ENCODE measurements at regions not wholly inside any gene's neighbourhood (a gene's known extent, or its start where the extent isn't known, plus 50 kb on each side); places are given as distances from the start of the nearest gene placed in this dataset.

DNA sequence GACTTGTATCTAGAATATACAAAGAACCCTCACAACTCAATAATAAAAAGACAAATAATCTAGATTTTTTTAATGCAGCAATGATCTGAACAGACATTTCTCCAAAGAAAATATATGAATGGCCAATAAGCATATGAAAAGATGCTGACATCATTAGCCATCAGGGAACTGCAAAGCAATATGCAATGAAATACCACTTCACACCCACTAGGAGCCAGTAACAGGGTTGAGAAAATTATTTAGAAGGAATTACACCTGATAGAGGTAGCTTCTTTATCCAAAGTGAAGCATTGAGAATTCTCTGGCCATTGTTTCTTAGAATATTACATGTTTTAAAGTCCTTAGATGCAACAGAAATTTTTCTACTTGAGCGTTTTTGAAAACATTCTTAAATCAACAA, 316.9 kb downstream of the KCNN2 start:
- ChIA-PET POLR2A (ENCODE audit: low non-redundant PET) (no interaction called here), CTCF (no interaction called here)
- no peak for DNase-seq (ENCODE audit: low spot score)
- TF ChIP-seq, protein P1, sequence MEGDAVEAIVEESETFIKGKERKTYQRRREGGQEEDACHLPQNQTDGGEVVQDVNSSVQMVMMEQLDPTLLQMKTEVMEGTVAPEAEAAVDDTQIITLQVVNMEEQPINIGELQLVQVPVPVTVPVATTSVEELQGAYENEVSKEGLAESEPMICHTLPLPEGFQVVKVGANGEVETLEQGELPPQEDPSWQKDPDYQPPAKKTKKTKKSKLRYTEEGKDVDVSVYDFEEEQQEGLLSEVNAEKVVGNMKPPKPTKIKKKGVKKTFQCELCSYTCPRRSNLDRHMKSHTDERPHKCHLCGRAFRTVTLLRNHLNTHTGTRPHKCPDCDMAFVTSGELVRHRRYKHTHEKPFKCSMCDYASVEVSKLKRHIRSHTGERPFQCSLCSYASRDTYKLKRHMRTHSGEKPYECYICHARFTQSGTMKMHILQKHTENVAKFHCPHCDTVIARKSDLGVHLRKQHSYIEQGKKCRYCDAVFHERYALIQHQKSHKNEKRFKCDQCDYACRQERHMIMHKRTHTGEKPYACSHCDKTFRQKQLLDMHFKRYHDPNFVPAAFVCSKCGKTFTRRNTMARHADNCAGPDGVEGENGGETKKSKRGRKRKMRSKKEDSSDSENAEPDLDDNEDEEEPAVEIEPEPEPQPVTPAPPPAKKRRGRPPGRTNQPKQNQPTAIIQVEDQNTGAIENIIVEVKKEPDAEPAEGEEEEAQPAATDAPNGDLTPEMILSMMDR (conservative IDR thresholded peaks at IDR 0.05; ENCODE audit: low read depth), result no peak
- no peak overlapping the region for H3K27ac ChIP-seq

DNA sequence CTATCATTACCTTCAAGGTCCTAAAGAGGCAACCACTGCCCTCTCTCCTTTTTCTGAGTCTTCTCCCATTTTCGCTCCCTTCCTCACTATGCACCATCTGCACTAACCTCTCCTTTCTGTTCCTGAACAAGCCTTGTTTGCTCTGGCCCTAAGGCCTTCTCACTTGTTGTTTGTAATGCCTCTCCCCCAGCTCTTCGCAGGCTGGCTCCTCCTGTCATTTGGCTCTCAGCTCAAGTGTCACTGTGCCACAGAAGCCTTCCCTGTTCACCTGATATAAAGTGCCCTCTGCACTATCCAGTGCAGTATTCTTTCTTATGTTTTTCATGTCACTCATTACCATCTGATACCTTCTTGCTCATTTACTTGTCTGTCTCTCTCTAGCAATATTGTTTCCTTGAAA, 303.7 kb downstream of the KCNN2 start:
- ChIA-PET CTCF (no interaction called here), POLR2A (ENCODE audit: low non-redundant PET) (no interaction called here)
- TF ChIP-seq, protein P1 (conservative IDR thresholded peaks at IDR 0.05; ENCODE audit: low read depth), result no peak
- no peak for DNase-seq (ENCODE audit: low spot score)
- no peak overlapping the region for H3K27ac ChIP-seq

DNA sequence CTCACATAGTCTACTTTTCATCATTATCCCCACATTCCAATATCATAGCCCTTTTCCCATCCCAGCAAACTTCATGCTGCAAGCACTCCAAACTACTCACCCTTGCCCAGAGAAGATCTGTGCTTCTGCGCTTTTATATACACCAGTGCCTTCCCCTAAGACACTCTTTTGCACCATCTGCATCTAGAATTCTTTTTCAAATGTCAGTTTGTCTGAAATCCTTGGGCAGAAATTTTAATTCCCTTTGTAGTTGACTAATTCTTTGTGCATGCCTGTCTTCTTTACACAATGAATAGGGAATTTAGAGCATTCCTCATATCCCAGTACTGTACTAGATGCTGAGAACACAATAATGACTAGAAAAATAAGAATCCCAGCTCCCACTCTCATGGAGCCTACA, 298.9 kb downstream of the KCNN2 start:
- ChIA-PET POLR2A (ENCODE audit: low non-redundant PET) (no interaction called here), CTCF (no interaction called here)
- TF ChIP-seq, protein P1 (conservative IDR thresholded peaks at IDR 0.05; ENCODE audit: low read depth), result no peak
- no peak for DNase-seq (ENCODE audit: low spot score)
- no peak overlapping the region for H3K27ac ChIP-seq

DNA sequence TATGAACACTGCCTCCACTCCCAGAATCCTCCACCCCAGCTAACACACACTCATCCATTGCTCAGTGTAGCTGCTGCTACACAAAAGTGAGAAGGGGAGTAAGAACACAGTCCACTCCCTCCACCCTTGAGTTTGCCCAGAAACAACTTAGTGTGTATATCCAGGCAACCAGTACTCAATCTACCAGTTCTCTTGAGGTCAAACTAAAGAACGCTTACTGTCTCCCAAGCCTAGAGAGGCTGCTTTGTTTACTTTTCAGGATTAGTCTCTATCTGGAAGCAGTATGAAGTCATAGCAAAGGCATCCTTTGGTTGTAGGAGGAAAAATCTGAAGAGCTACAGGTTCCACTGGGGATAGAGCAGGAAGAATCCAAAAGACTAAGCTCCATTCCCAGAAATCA, 296.3 kb downstream of the KCNN2 start:
- H3K27ac ChIP-seq, result no peak overlapping the region
- POLR2A ChIA-PET (ENCODE audit: low non-redundant PET), result no interaction called here
- CTCF ChIA-PET, result interaction anchor here (0.7 kb wide), 1 partner anchor 12 kb away, joined by 3 read pairs; no protein-coding TSS in a partner anchor
- no peak for DNase-seq (ENCODE audit: low spot score)
- TF ChIP-seq, protein P1 (conservative IDR thresholded peaks at IDR 0.05; ENCODE audit: low read depth), result no peak

DNA sequence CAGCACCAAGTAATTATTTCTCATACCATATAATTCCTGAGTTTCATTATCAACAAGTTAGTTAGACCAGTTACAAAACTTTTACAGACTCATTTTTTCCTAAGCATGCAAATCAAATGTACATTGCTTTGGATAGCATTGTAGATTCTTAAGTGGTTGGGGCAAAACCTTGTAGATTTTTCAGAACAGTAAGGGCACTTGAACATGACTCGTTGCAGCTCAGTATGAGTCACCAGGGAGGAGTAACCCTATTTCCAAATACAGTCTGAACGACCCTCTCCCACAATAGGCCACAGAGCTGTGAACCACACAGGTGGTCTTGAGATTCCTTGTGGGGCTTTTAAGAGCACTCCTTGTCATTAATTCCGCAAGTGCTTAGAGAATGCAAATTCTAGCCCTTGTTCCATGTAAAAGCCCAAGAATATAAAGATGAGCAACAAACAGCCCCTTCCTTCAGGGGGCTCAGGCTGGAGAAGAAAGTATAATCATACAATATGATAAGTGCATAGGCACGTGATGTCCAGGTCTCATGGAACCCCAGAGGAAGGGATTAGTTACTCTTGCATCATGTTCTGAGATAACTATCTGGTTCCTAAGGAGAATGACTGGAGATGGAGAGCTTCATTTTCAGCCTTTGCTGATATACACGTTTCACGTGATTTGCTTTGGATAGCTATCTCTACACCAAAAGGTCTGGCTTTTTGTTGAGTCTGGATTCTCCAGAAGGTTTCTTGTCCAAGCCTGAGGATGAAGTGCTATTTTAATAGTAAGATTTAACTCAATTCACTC, 295.7 kb downstream of the KCNN2 start:
- POLR2A ChIA-PET (ENCODE audit: low non-redundant PET), result no interaction called here
- DNase-seq (ENCODE audit: low spot score), result no peak
- no peak overlapping the region for H3K27ac ChIP-seq
- CTCF ChIA-PET, result no interaction called here
- TF ChIP-seq, protein P1 (conservative IDR thresholded peaks at IDR 0.05; ENCODE audit: low read depth), result no peak

DNA sequence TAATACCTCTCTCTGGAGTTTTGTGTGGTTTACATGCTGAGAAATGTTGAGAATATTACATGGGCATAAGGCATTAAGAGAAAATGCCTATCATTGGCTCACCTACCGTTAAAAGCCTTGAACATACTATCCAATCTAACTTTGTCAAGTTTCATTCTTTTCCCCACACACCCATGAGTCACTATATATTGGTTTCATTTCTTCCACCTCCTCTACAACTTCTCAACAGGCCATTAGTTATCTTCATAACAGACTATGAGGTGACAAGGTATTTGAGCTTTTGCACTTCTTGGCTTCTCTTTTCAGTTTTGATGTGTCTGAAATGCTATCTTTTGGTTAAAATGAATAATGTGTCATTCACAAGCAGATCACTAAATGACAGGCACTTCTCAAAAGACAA, 288.0 kb downstream of the KCNN2 start:
- TF ChIP-seq, protein P1 (conservative IDR thresholded peaks at IDR 0.05; ENCODE audit: low read depth), result no peak
- DNase-seq (ENCODE audit: low spot score), result no peak
- H3K27ac ChIP-seq, result no peak overlapping the region
- ChIA-PET CTCF (no interaction called here), POLR2A (ENCODE audit: low non-redundant PET) (no interaction called here)
